ENCODE measurements at regions not wholly inside any gene's neighbourhood (a gene's known extent, or its start where the extent isn't known, plus 50 kb on each side); places are given as distances from the start of the nearest gene placed in this dataset.

DNA sequence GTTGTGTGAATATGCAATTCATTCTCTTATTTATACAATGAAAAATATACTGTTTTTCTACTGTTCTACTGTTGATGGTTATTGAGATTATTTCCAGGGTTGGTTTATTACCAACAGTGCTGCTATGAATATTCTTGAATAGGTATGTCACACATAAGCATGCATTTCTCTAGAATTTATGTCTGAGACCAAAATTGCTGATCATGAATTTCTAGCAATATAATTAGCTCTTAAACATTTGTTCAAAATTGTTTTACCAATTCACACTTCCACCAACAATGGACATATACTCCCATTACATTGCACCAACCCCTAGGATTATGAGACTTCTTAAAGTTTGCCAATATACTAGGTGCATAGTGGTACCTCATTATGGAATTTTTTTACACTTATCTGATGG is 164.1 kb upstream of the KCNQ5 start:
- TF ChIP-seq, protein P1, sequence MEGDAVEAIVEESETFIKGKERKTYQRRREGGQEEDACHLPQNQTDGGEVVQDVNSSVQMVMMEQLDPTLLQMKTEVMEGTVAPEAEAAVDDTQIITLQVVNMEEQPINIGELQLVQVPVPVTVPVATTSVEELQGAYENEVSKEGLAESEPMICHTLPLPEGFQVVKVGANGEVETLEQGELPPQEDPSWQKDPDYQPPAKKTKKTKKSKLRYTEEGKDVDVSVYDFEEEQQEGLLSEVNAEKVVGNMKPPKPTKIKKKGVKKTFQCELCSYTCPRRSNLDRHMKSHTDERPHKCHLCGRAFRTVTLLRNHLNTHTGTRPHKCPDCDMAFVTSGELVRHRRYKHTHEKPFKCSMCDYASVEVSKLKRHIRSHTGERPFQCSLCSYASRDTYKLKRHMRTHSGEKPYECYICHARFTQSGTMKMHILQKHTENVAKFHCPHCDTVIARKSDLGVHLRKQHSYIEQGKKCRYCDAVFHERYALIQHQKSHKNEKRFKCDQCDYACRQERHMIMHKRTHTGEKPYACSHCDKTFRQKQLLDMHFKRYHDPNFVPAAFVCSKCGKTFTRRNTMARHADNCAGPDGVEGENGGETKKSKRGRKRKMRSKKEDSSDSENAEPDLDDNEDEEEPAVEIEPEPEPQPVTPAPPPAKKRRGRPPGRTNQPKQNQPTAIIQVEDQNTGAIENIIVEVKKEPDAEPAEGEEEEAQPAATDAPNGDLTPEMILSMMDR (IDR thresholded peaks at IDR 0.05): no peak
- TF ChIP-seq POLR2A (IDR thresholded peaks at IDR 0.05): no peak

Measured in esophagus squamous epithelium (tissue), 4 donors.